HCT116 (cell line): ENCODE measurements at regions not wholly inside any gene's neighbourhood (a gene's known extent, or its start where the extent isn't known, plus 50 kb on each side); places are given as distances from the start of the nearest gene placed in this dataset.

Source experiments
- ATAC-seq: fragments of 200-7000 bp; cut with Tn5 transposase; 2 replicates; pipeline ENCODE4 v1.9.1; 2020; ENCODE audit warnings: mild to moderate bottlenecking, moderate library complexity
- BruUV-seq: library from RNA; stranded (reverse); fragments of 400-500 nt; replicated peaks from 2 replicates; lab custom pipeline; 2021; lab: Mats Ljungman, UMichigan
- CTCF ChIA-PET: fragments of 300-600 bp; sonication (Branson Sonifier 250); formaldehyde crosslinking; loops from one replicate; lab custom pipeline; 2021; ENCODE audit warnings: antibody characterized with exemption; lab: Charles Lee
- POLR2A ChIA-PET: fragments of 300-600, 350-600 bp; sonication (Branson Sonifier 250); formaldehyde crosslinking; loops from one replicate; lab custom pipeline; 2021; ENCODE audit warnings: antibody characterized with exemption; lab: Charles Lee
- RAD21 ChIA-PET, 2 experiments: fragments of 300-600 bp; sonication (Branson Sonifier 250); formaldehyde crosslinking; loops; one replicate each; lab custom pipeline; 2023; ENCODE audit warnings: low total read pairs in 2 of 2; ENCODE audit not compliant: uncharacterized antibody in 2 of 2, unreplicated experiment in 2 of 2, low non-redundant PET in 1 of 2; lab: Charles Lee
- DNase-seq: peaks from one replicate; pipeline ENCODE4 v3.0.0-alpha.2; 2010; ENCODE audit warnings: low read depth, low spot score
- H2AFZ ChIP-seq: fragments of 200-600 bp; shearing (Covaris generic), sonication (generic); 2 replicates; pipeline ENCODE4 v1.6.1; 2017; ENCODE audit warnings: low read depth, mixed run types, mixed read lengths, antibody characterized with exemption, low read length; ENCODE audit not compliant: poor library complexity, severe bottlenecking
- H3K27ac ChIP-seq: 2 replicates; pipeline ENCODE4 v1.5.1; 2012; ENCODE audit warnings: low read depth, low read length
- H3K27me3 ChIP-seq: fragments of 200-600 bp; sonication (generic); 2 replicates; pipeline ENCODE4 v1.6.1; 2016; ENCODE audit warnings: mixed run types, low read length, mixed read lengths; ENCODE audit not compliant: insufficient read depth
- H3K36me3 ChIP-seq, 2 experiments: fragments of 200-500 bp in 1 of 2; fragments of 200-600 bp in 1 of 2; sonication (Bioruptor generic) in 1 of 2; sonication (generic) in 1 of 2; 2 replicates each; pipeline versions ENCODE4 v1.5.1 to v1.6.1; 2014 to 2016; ENCODE audit warnings: low read length in 2 of 2, inconsistent platforms in 1 of 2, mixed read lengths in 1 of 2, mixed run types in 1 of 2; ENCODE audit not compliant: insufficient read depth in 2 of 2, control insufficient read depth in 1 of 2
- H3K4me1 ChIP-seq, 2 experiments: fragments of 200-600 bp in 1 of 2; sonication (generic) in 1 of 2; 2 replicates each; pipeline versions ENCODE4 v1.5.1 to v1.6.1; 2012 to 2017; ENCODE audit warnings: low read length in 2 of 2, inconsistent platforms in 1 of 2, mild to moderate bottlenecking in 1 of 2, mixed read lengths in 1 of 2, mixed run types in 1 of 2, moderate library complexity in 1 of 2; ENCODE audit not compliant: insufficient read depth in 2 of 2, control insufficient read depth in 1 of 2
- H3K4me2 ChIP-seq: fragments of 200-600 bp; sonication (generic); 2 replicates; pipeline ENCODE4 v1.6.1; 2017; ENCODE audit warnings: mixed run types, low read length, mixed read lengths
- H3K4me3 ChIP-seq, 2 experiments: fragments of 200-600 bp in 1 of 2; sonication (generic) in 1 of 2; replicated peaks in 1 of 2; 2 replicates each; pipeline ENCODE4 v1.5.1; 2011 to 2016; ENCODE audit warnings: low read length in 2 of 2, control low read depth in 1 of 2, low read depth in 1 of 2, mild to moderate bottlenecking in 1 of 2, mixed read lengths in 1 of 2, mixed run types in 1 of 2
- H3K79me2 ChIP-seq: fragments of 200-600 bp; sonication (generic); 2 replicates; pipeline ENCODE4 v1.6.1; 2017; ENCODE audit warnings: mild to moderate bottlenecking, mixed run types, low read length, moderate library complexity, mixed read lengths; ENCODE audit not compliant: insufficient read depth
- H3K9ac ChIP-seq: fragments of 200-600 bp; sonication (generic); 2 replicates; pipeline ENCODE4 v1.6.1; 2016; ENCODE audit warnings: low read length, mixed read lengths
- H3K9me2 ChIP-seq: fragments of 200-600 bp; sonication (generic), shearing (Covaris generic); 2 replicates; pipeline ENCODE4 v1.6.1; 2017; ENCODE audit warnings: mixed run types, mild to moderate bottlenecking, moderate library complexity; ENCODE audit not compliant: insufficient read depth
- H3K9me3 ChIP-seq, 2 experiments: fragments of 200-500 bp in 1 of 2; fragments of 200-600 bp in 1 of 2; sonication (Bioruptor generic) in 1 of 2; sonication (generic) in 1 of 2; 2 replicates each; pipeline ENCODE4 v1.6.1; 2014 to 2017; ENCODE audit warnings: low read length in 2 of 2, mixed read lengths in 2 of 2, inconsistent platforms in 1 of 2, low read depth in 1 of 2, mild to moderate bottlenecking in 1 of 2, mixed run types in 1 of 2, moderate library complexity in 1 of 2; ENCODE audit not compliant: control insufficient read depth in 1 of 2, insufficient read depth in 1 of 2
- H4K20me1 ChIP-seq: fragments of 200-600 bp; sonication (generic), shearing (Covaris generic); 2 replicates; pipeline ENCODE4 v1.6.1; 2017; ENCODE audit warnings: mixed run types, mild to moderate bottlenecking, moderate library complexity; ENCODE audit not compliant: insufficient read depth
- ATF3 ChIP-seq: IDR thresholded peaks from 2 replicates; pipeline ENCODE4 v1.6.1; 2012
- CBX3 ChIP-seq: IDR thresholded peaks from 2 replicates; pipeline ENCODE4 v1.6.1; 2012; ENCODE audit warnings: low read depth
- CTCF ChIP-seq, 3 experiments: fragments of 200-600 bp in 1 of 3; sonication (generic) in 1 of 3; IDR thresholded peaks in 2 of 3; conservative IDR thresholded peaks in 1 of 3; 2 replicates each; pipeline ENCODE4 v1.5.1; 2012 to 2017; ENCODE audit warnings: low read depth in 2 of 3, low read length in 2 of 3, antibody characterized with exemption in 1 of 3, borderline replicate concordance in 1 of 3, control low read depth in 1 of 3, mild to moderate bottlenecking in 1 of 3, mixed read lengths in 1 of 3, mixed run types in 1 of 3, moderate library complexity in 1 of 3; ENCODE audit not compliant: insufficient read depth in 1 of 3
- ELF1 ChIP-seq: IDR thresholded peaks from 2 replicates; pipeline ENCODE4 v1.6.1; 2012; ENCODE audit warnings: low read depth, borderline replicate concordance
- EZH2phosphoT487 ChIP-seq: fragments of 200-600 bp; IDR thresholded peaks from 2 replicates; pipeline ENCODE4 v1.6.1; 2018; ENCODE audit warnings: antibody characterized with exemption, borderline replicate concordance
- JUND ChIP-seq: IDR thresholded peaks from 2 replicates; pipeline ENCODE4 v1.6.1; 2012
- RAD21 ChIP-seq: IDR thresholded peaks from 2 replicates; pipeline ENCODE4 v1.6.1; 2012; ENCODE audit warnings: low read depth, mild to moderate bottlenecking
- TCF7L2 ChIP-seq: IDR thresholded peaks from 2 replicates; pipeline ENCODE4 v1.7.0; 2011; ENCODE audit warnings: borderline replicate concordance, inconsistent platforms; ENCODE audit not compliant: insufficient read depth, insufficient read length; ENCODE audit errors: extremely low read depth
- ZBTB33 ChIP-seq: IDR thresholded peaks from 2 replicates; pipeline ENCODE4 v1.6.1; 2011; ENCODE audit warnings: mild to moderate bottlenecking, low read length, moderate library complexity; ENCODE audit not compliant: insufficient replicate concordance; ENCODE audit errors: extremely low read depth
- ZFX ChIP-seq: fragments of 450-650 bp; IDR thresholded peaks from 2 replicates; pipeline ENCODE4 v1.6.1; 2017
- intact Hi-C: fragments of 100-400 bp; cut with micrococcal nuclease; formaldehyde crosslinking; loops from 2 replicates; pipeline ENCODE4 v1.10.0; 2022

GRCh38 chr2:122864728-122865127 is 1109.3 kb downstream of the TSN start (continued):
- TF ChIP-seq CTCF (IDR thresholded peaks at IDR 0.05 in 2 of 3, conservative IDR thresholded peaks at IDR 0.05 in 1 of 3; ENCODE audit: borderline replicate concordance in 1 of 3, insufficient read depth in 1 of 3, low read depth in 2 of 3, low read length in 2 of 3): no peak
- TF ChIP-seq ZBTB33: no peak
- no peak for TF ChIP-seq RAD21
- no peak for TF ChIP-seq JUND
- no peak for TF ChIP-seq ZFX
- no peak for TF ChIP-seq CBX3
- TF ChIP-seq ELF1: no peak
- TF ChIP-seq TCF7L2: no peak

- no peak for ATAC-seq
- no peak overlapping the region for H3K27ac ChIP-seq
- intact Hi-C loops: no loop called here
- CTCF ChIA-PET: no interaction called here
- H3K27me3 ChIP-seq: no peaks in the 10 kb centered on the region
- POLR2A ChIA-PET: no interaction called here
- H3K9me3 ChIP-seq: peaks cover 0 to 17% of the 10 kb centered on the region in 2 experiments; a peak in 1 of 4 replicates
- H3K9ac ChIP-seq: no peak overlapping the region
- H2AFZ ChIP-seq: no peak overlapping the region
- H3K4me2 ChIP-seq: no peak overlapping the region
- no peak for DNase-seq
- no peaks in the 10 kb centered on the region for H4K20me1 ChIP-seq
- no peaks in the 10 kb centered on the region for H3K4me1 ChIP-seq
- RAD21 ChIA-PET: no interaction called here
- no peak for TF ChIP-seq TCF7L2
- TF ChIP-seq CTCF (IDR thresholded peaks at IDR 0.05 in 2 of 3, conservative IDR thresholded peaks at IDR 0.05 in 1 of 3; ENCODE audit: borderline replicate concordance in 1 of 3, insufficient read depth in 1 of 3, low read depth in 2 of 3, low read length in 2 of 3): no peak
- TF ChIP-seq ZFX: no peak
- no peak for TF ChIP-seq ATF3
- TF ChIP-seq ELF1: no peak
- no peak for TF ChIP-seq EZH2phosphoT487
- H3K36me3 ChIP-seq: no peaks in the 10 kb centered on the region
- no peaks in the 10 kb centered on the region for H3K9me2 ChIP-seq
- no peak overlapping the region for H3K4me3 ChIP-seq
- BruUV-seq: no TSS peak
- no peaks in the 10 kb centered on the region for H3K79me2 ChIP-seq
These were observed 1110.6 kb downstream of the TSN start for GRCh38 chr2:122866095-122866494.
